ENCODE measurements at regions not wholly inside any gene's neighbourhood (a gene's known extent, or its start where the extent isn't known, plus 50 kb on each side); places are given as distances from the start of the nearest gene placed in this dataset.
"Not testable (repeated sequence)": the region's sequence is repeated elsewhere in the genome, so short reads cannot be mapped to it uniquely, and the experiment has no call there.

- no peaks in the 10 kb centered on the region for H3K36me3 ChIP-seq
- no peak for DNase-seq
- intact Hi-C loops (cut with DNase I; ENCODE audit: low total_unique reads), result no loop called here
- in situ Hi-C loops (cut with MboI; ENCODE audit: low pct_ligation_motif_present in 1 of 4, low pct_unique_long_range_greater_than_20kb in 1 of 4, low sequenced_read_pairs in 3 of 4), result no loop called here
- peaks cover 0 to 5% of the 10 kb centered on the region in 2 donors for H3K9me3 ChIP-seq
- TF ChIP-seq POLR2AphosphoS5 (IDR thresholded peaks at IDR 0.05), result no peak
- TF ChIP-seq CTCF (IDR thresholded peaks at IDR 0.05), result no peak
- TF ChIP-seq EP300 (IDR thresholded peaks at IDR 0.05; ENCODE audit: low read depth), result no peak
- TF ChIP-seq POLR2A (IDR thresholded peaks at IDR 0.05), result no peak
- H3K4me1 ChIP-seq, result no peaks in the 10 kb centered on the region
- 47% methylated on average over 2 of the region's 2 CpGs; no CpG with 5 or more reads in 1 of the 2 donors for WGBS, 2 donors (ENCODE audit: low coverage in 1 of 2)
- no peak overlapping the region for H3K4me3 ChIP-seq
- H3K27ac ChIP-seq, result no peak overlapping the region
- no peaks in the 10 kb centered on the region for H3K27me3 ChIP-seq
These were observed 313.2 kb downstream of the RAPGEF2 start for GRCh38 chr4:159416073-159416472.

- in situ Hi-C loops (cut with MboI; ENCODE audit: low pct_ligation_motif_present in 1 of 4, low pct_unique_long_range_greater_than_20kb in 1 of 4, low sequenced_read_pairs in 3 of 4), result no loop called here
- Histone ChIP-seq H3K4me3 (no peak overlapping the region), H3K36me3 (no peaks in the 10 kb centered on the region), H3K27ac (no peak overlapping the region), H3K4me1 (no peaks in the 10 kb centered on the region), H3K27me3 (no peaks in the 10 kb centered on the region), H3K9me3 (peaks cover 0 to 5% of the 10 kb centered on the region in 2 donors)
- no peak for TF ChIP-seq CTCF (IDR thresholded peaks at IDR 0.05)
- no peak for TF ChIP-seq EP300 (IDR thresholded peaks at IDR 0.05; ENCODE audit: low read depth)
- no peak for TF ChIP-seq POLR2AphosphoS5 (IDR thresholded peaks at IDR 0.05)
- no peak for TF ChIP-seq POLR2A (IDR thresholded peaks at IDR 0.05)
- no peak for DNase-seq
- 85% methylated on average over 3 of the region's 3 CpGs; no CpG with 5 or more reads in 1 of the 2 donors for WGBS, 2 donors (ENCODE audit: low coverage in 1 of 2)
- intact Hi-C loops (cut with DNase I; ENCODE audit: low total_unique reads), result no loop called here
These were observed 314.1 kb downstream of the RAPGEF2 start for GRCh38 chr4:159416996-159417395.

GRCh38 chr4:159420162-159421057 is 317.5 kb downstream of the RAPGEF2 start:
- DNase-seq, result no peak
- H3K9me3 ChIP-seq, result peaks cover 0 to 5% of the 10 kb centered on the region in 2 donors
- no peaks in the 10 kb centered on the region for H3K27me3 ChIP-seq
- no peaks in the 10 kb centered on the region for H3K36me3 ChIP-seq
- no peak for TF ChIP-seq CTCF (IDR thresholded peaks at IDR 0.05)
- in situ Hi-C loops (cut with MboI; ENCODE audit: low pct_ligation_motif_present in 1 of 4, low pct_unique_long_range_greater_than_20kb in 1 of 4, low sequenced_read_pairs in 3 of 4) (no loop called here), intact Hi-C loops (cut with DNase I; ENCODE audit: low total_unique reads) (no loop called here)
- no peak overlapping the region for H3K27ac ChIP-seq
- no peak overlapping the region for H3K4me3 ChIP-seq
- H3K4me1 ChIP-seq, result no peaks in the 10 kb centered on the region
- 92 to 100% methylated on average over 1 to 25 of the region's 25 CpGs for WGBS, 2 donors (ENCODE audit: low coverage in 1 of 2)

- DNase-seq; H3K9me3 ChIP-seq; H3K36me3 ChIP-seq; H3K4me3 ChIP-seq; in situ Hi-C loops (cut with MboI; ENCODE audit: low pct_ligation_motif_present in 1 of 4, low pct_unique_long_range_greater_than_20kb in 1 of 4, low sequenced_read_pairs in 3 of 4); intact Hi-C loops (cut with DNase I; ENCODE audit: low total_unique reads); H3K4me1 ChIP-seq; H3K27ac ChIP-seq; H3K27me3 ChIP-seq: not testable (repeated sequence)
- WGBS, 2 donors (ENCODE audit: low coverage in 1 of 2), result 99 to 100% methylated on average over 2 to 5 of the region's 5 CpGs
These were observed 318.2 kb downstream of the RAPGEF2 start for GRCh38 chr4:159421058-159421419.

- peaks cover 0 to 5% of the 10 kb centered on the region in 2 donors for H3K9me3 ChIP-seq
- in situ Hi-C loops (cut with MboI; ENCODE audit: low pct_ligation_motif_present in 1 of 4, low pct_unique_long_range_greater_than_20kb in 1 of 4, low sequenced_read_pairs in 3 of 4), result no loop called here
- no peak overlapping the region for H3K4me3 ChIP-seq
- TF ChIP-seq CTCF (IDR thresholded peaks at IDR 0.05) (no peak), POLR2A (IDR thresholded peaks at IDR 0.05) (no peak), EP300 (IDR thresholded peaks at IDR 0.05; ENCODE audit: low read depth) (no peak), POLR2AphosphoS5 (IDR thresholded peaks at IDR 0.05) (no peak)
- no peak overlapping the region for H3K27ac ChIP-seq
- 65 to 74% methylated on average over 7 to 8 of the region's 8 CpGs for WGBS, 2 donors (ENCODE audit: low coverage in 1 of 2)
- intact Hi-C loops (cut with DNase I; ENCODE audit: low total_unique reads), result no loop called here
- no peaks in the 10 kb centered on the region for H3K4me1 ChIP-seq
- H3K27me3 ChIP-seq, result no peaks in the 10 kb centered on the region
- no peak for DNase-seq
- H3K36me3 ChIP-seq, result no peaks in the 10 kb centered on the region
These were observed 319.1 kb downstream of the RAPGEF2 start for GRCh38 chr4:159422019-159422418.
